Upper lobe of left lung (tissue), 6 donors: ENCODE measurements at regions not wholly inside any gene's neighbourhood (a gene's known extent, or its start where the extent isn't known, plus 50 kb on each side); places are given as distances from the start of the nearest gene placed in this dataset.
A peak's percentile ranks its signal among the peaks of the same experiment; 100 is the strongest.
"Not testable (repeated sequence)": the region's sequence is repeated elsewhere in the genome, so short reads cannot be mapped to it uniquely, and the experiment has no call there.

Experiments used
- ATAC-seq, 2 donors: fragments of 200-7000 bp; cut with Tn5 transposase; one replicate each; pipeline ENCODE4 v1.9.1; 2022; ENCODE audit warnings: mild to moderate bottlenecking in 2 of 2, moderate library complexity in 2 of 2; ENCODE audit not compliant: low FRiP score in 2 of 2
- DNase-seq, 2 donors: peaks; one replicate each; pipeline ENCODE4 v3.0.0-alpha.2; 2019 to 2020
- H3K27ac ChIP-seq, 4 donors: fragments of 200-600 bp; sonication (generic); one replicate each; pipeline ENCODE4 v1.5.1; 2016 to 2019
- H3K27me3 ChIP-seq, 4 donors: fragments of 200-600 bp; sonication (generic); one replicate each; pipeline ENCODE4 v1.5.1; 2017 to 2019
- H3K36me3 ChIP-seq, 4 donors: fragments of 200-600 bp; sonication (generic); one replicate each; pipeline ENCODE4 v1.5.1; 2016 to 2019
- H3K4me1 ChIP-seq, 4 donors: fragments of 200-600 bp; sonication (generic); one replicate each; pipeline ENCODE4 v1.5.1; 2018 to 2019
- H3K4me3 ChIP-seq, 4 donors: fragments of 200-600 bp; sonication (generic); one replicate each; pipeline ENCODE4 v1.5.1; 2017 to 2019; ENCODE audit warnings: mild to moderate bottlenecking in 2 of 4, moderate library complexity in 1 of 4
- H3K9me3 ChIP-seq, 4 donors: fragments of 200-600 bp; sonication (generic); one replicate each; pipeline ENCODE4 v1.5.1; 2018 to 2019
- CTCF ChIP-seq, 6 experiments: fragments of 450-650 bp in 4 of 6; fragments of 200-600 bp in 2 of 6; sonication (generic) in 2 of 6; IDR thresholded peaks; one replicate each; pipeline ENCODE4 v1.5.1; 2016 to 2019; ENCODE audit warnings: antibody characterized with exemption in 6 of 6
- EP300 ChIP-seq, 4 donors: sonication (generic); formaldehyde crosslinking; IDR thresholded peaks; one replicate each; pipeline ENCODE4 v1.5.1; 2017; ENCODE audit warnings: antibody characterized with exemption in 4 of 4, control low read depth in 2 of 4
- POLR2A ChIP-seq, 4 donors: fragments of 450-650 bp; IDR thresholded peaks; one replicate each; pipeline ENCODE4 v1.5.1; 2016 to 2017; ENCODE audit warnings: antibody characterized with exemption in 4 of 4, mild to moderate bottlenecking in 2 of 4
- POLR2AphosphoS5 ChIP-seq, 2 donors: sonication (generic); formaldehyde crosslinking; IDR thresholded peaks; one replicate each; pipeline ENCODE4 v1.5.1; 2017; ENCODE audit warnings: antibody characterized with exemption in 2 of 2
- WGBS, 2 donors: methylation state at CpG; one replicate each; pipeline ENCODE4 v1.1.5; 2017 to 2018; 5-methylcytosine and 5-hydroxymethylcytosine counted together
- donor health status: DM: no; HTN: no; CAD: no; lungs with moderate emphysema.
- donor health status: DM: no; HTN: yes; CAD: no; lungs with severe emphysema.

- no peak for TF ChIP-seq CTCF (IDR thresholded peaks at IDR 0.05)
- TF ChIP-seq POLR2A (IDR thresholded peaks at IDR 0.05): no peak
- no peak for TF ChIP-seq EP300 (IDR thresholded peaks at IDR 0.05)
- no peak for TF ChIP-seq POLR2AphosphoS5 (IDR thresholded peaks at IDR 0.05)
- no peak for ATAC-seq
- Histone ChIP-seq H3K27me3 (no peaks in the 10 kb centered on the region), H3K4me1 (no peaks in the 10 kb centered on the region), H3K27ac (no peak overlapping the region), H3K9me3 (no peaks in the 10 kb centered on the region), H3K36me3 (no peaks in the 10 kb centered on the region), H3K4me3 (no peak overlapping the region)
- 38 to 49% methylated on average over 1 of the region's 1 CpG for WGBS, 2 donors
- DNase-seq: no peak
Measured at GRCh38 chr2:57402755-57403154, 643.9 kb upstream of the VRK2 start.

- Histone ChIP-seq H3K9me3 (peaks cover 0 to 2% (median 0%) of the 10 kb centered on the region in 4 donors), H3K27ac (no peak overlapping the region), H3K4me1 (no peaks in the 10 kb centered on the region), H3K27me3 (no peaks in the 10 kb centered on the region), H3K4me3 (no peak overlapping the region), H3K36me3 (no peaks in the 10 kb centered on the region)
- ATAC-seq: no peak
- no peak for DNase-seq
- 25% methylated on average over 1 of the region's 1 CpG; no CpG with 5 or more reads in 1 of the 2 donors for WGBS, 2 donors
- TF ChIP-seq POLR2AphosphoS5 (IDR thresholded peaks at IDR 0.05): no peak
- no peak for TF ChIP-seq CTCF (IDR thresholded peaks at IDR 0.05)
- TF ChIP-seq EP300 (IDR thresholded peaks at IDR 0.05): no peak
- TF ChIP-seq POLR2A (IDR thresholded peaks at IDR 0.05): no peak
Measured at GRCh38 chr2:57407772-57408201, 638.8 kb upstream of the VRK2 start.

GRCh38 chr2:57408587-57408986, 638.0 kb upstream of the VRK2 start:
- Histone ChIP-seq H3K27me3 (no peaks in the 10 kb centered on the region), H3K27ac (no peak overlapping the region), H3K4me3 (no peak overlapping the region), H3K36me3 (no peaks in the 10 kb centered on the region), H3K4me1 (no peaks in the 10 kb centered on the region), H3K9me3 (peaks cover 0 to 10% (median under 1%) of the 10 kb centered on the region in 4 donors)
- WGBS, 2 donors: 94 to 100% methylated on average over 1 of the region's 1 CpG
- TF ChIP-seq CTCF (IDR thresholded peaks at IDR 0.05): no peak
- TF ChIP-seq POLR2A (IDR thresholded peaks at IDR 0.05): no peak
- TF ChIP-seq POLR2AphosphoS5 (IDR thresholded peaks at IDR 0.05): no peak
- no peak for TF ChIP-seq EP300 (IDR thresholded peaks at IDR 0.05)
- DNase-seq: no peak
- ATAC-seq: no peak

GRCh38 chr2:57417007-57417406, 629.6 kb upstream of the VRK2 start:
- H3K27me3 ChIP-seq: no peaks in the 10 kb centered on the region
- no peaks in the 10 kb centered on the region for H3K36me3 ChIP-seq
- DNase-seq (no peak), ATAC-seq (no peak)
- 62 to 68% methylated on average over 4 of the region's 4 CpGs for WGBS, 2 donors
- peaks cover 0 to 17% (median 2%) of the 10 kb centered on the region in 4 donors for H3K9me3 ChIP-seq
- H3K4me3 ChIP-seq: no peak overlapping the region
- no peak for TF ChIP-seq POLR2A (IDR thresholded peaks at IDR 0.05)
- TF ChIP-seq EP300 (IDR thresholded peaks at IDR 0.05): no peak
- no peak overlapping the region for H3K27ac ChIP-seq
- no peaks in the 10 kb centered on the region for H3K4me1 ChIP-seq

- H3K4me1 ChIP-seq, ATAC-seq, H3K9me3 ChIP-seq, H3K27me3 ChIP-seq, H3K27ac ChIP-seq, H3K36me3 ChIP-seq, H3K4me3 ChIP-seq: not testable (repeated sequence)
- DNase-seq: peak in 1 of 2 donors; percentile 13
- 77 to 83% methylated on average over 11 to 14 of the region's 14 CpGs for WGBS, 2 donors
Measured at GRCh38 chr2:57418859-57419346, 627.7 kb upstream of the VRK2 start.

- no peak for ATAC-seq
- no peaks in the 10 kb centered on the region for H3K36me3 ChIP-seq
Measured at GRCh38 chr2:57429831-57430230, 616.8 kb upstream of the VRK2 start.

More at GRCh38 chr2:57429831-57430230, 616.8 kb upstream of the VRK2 start:
- whole genome bisulfite sequencing, 2 donors: 33 to 42% methylated on average over 1 of the region's 1 CpG
- Histone ChIP-seq H3K27me3 (no peaks in the 10 kb centered on the region), H3K27ac (no peak overlapping the region), H3K9me3 (no peaks in the 10 kb centered on the region), H3K4me3 (no peak overlapping the region), H3K4me1 (no peaks in the 10 kb centered on the region)
- DNase-seq: no peak
- TF ChIP-seq CTCF (IDR thresholded peaks at IDR 0.05): no peak
- no peak for TF ChIP-seq EP300 (IDR thresholded peaks at IDR 0.05)
- TF ChIP-seq POLR2AphosphoS5 (IDR thresholded peaks at IDR 0.05): no peak
- no peak for TF ChIP-seq POLR2A (IDR thresholded peaks at IDR 0.05)
